ENCODE measurements at regions not wholly inside any gene's neighbourhood (a gene's known extent, or its start where the extent isn't known, plus 50 kb on each side); places are given as distances from the start of the nearest gene placed in this dataset.

DNA sequence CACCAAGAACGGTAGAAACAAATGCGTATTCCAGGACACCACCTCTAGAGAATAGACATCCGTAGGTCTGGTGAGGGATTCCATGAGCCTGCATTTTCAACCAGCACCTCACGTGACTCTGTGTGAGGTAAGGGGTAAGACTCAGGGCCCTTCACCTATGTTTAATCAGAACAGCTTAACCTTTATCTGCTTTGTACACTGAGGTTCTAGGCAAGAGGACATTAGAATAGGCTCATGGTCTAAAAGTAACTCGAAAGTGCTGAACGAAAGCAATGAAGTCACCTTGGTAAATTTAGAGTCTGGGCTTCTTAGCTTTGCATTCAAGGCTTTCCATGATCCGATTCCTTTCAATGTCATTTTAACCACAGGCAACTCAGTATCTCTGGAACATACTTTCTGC, 270.5 kb upstream of the CADM1 start:
- TF ChIP-seq TCF4 (CRISPR knock-in tag; IDR thresholded peaks at IDR 0.05; ENCODE audit: borderline replicate concordance) (no peak), ZNF565 (CRISPR knock-in tag; conservative IDR thresholded peaks at IDR 0.05; ENCODE audit: low read depth) (no peak), ISL1 (CRISPR knock-in tag; IDR thresholded peaks at IDR 0.05) (no peak), BACH2 (CRISPR knock-in tag; IDR thresholded peaks at IDR 0.05; ENCODE audit: borderline replicate concordance) (no peak), SNAI2 (CRISPR knock-in tag; IDR thresholded peaks at IDR 0.05) (no peak), ZNF8 (CRISPR knock-in tag; IDR thresholded peaks at IDR 0.05) (no peak), PPARA (CRISPR knock-in tag; IDR thresholded peaks at IDR 0.05; ENCODE audit: borderline replicate concordance) (no peak)
- TF ChIP-seq, protein P1, sequence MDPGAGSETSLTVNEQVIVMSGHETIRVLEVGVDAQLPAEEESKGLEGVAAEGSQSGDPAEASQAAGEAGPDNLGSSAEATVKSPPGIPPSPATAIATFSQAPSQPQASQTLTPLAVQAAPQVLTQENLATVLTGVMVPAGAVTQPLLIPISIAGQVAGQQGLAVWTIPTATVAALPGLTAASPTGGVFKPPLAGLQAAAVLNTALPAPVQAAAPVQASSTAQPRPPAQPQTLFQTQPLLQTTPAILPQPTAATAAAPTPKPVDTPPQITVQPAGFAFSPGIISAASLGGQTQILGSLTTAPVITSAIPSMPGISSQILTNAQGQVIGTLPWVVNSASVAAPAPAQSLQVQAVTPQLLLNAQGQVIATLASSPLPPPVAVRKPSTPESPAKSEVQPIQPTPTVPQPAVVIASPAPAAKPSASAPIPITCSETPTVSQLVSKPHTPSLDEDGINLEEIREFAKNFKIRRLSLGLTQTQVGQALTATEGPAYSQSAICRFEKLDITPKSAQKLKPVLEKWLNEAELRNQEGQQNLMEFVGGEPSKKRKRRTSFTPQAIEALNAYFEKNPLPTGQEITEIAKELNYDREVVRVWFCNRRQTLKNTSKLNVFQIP (CRISPR knock-in tag; IDR thresholded peaks at IDR 0.05; ENCODE audit: borderline replicate concordance, low read depth), result no peak
- TF ChIP-seq, protein P2, sequence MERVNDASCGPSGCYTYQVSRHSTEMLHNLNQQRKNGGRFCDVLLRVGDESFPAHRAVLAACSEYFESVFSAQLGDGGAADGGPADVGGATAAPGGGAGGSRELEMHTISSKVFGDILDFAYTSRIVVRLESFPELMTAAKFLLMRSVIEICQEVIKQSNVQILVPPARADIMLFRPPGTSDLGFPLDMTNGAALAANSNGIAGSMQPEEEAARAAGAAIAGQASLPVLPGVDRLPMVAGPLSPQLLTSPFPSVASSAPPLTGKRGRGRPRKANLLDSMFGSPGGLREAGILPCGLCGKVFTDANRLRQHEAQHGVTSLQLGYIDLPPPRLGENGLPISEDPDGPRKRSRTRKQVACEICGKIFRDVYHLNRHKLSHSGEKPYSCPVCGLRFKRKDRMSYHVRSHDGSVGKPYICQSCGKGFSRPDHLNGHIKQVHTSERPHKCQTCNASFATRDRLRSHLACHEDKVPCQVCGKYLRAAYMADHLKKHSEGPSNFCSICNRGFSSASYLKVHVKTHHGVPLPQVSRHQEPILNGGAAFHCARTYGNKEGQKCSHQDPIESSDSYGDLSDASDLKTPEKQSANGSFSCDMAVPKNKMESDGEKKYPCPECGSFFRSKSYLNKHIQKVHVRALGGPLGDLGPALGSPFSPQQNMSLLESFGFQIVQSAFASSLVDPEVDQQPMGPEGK (CRISPR knock-in tag; IDR thresholded peaks at IDR 0.05; ENCODE audit: borderline replicate concordance), result no peak
- TF ChIP-seq, protein P3, sequence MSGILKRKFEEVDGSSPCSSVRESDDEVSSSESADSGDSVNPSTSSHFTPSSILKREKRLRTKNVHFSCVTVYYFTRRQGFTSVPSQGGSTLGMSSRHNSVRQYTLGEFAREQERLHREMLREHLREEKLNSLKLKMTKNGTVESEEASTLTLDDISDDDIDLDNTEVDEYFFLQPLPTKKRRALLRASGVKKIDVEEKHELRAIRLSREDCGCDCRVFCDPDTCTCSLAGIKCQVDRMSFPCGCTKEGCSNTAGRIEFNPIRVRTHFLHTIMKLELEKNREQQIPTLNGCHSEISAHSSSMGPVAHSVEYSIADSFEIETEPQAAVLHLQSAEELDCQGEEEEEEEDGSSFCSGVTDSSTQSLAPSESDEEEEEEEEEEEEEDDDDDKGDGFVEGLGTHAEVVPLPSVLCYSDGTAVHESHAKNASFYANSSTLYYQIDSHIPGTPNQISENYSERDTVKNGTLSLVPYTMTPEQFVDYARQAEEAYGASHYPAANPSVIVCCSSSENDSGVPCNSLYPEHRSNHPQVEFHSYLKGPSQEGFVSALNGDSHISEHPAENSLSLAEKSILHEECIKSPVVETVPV (CRISPR knock-in tag; IDR thresholded peaks at IDR 0.05), result no peak
- ATAC-seq, result no peak

DNA sequence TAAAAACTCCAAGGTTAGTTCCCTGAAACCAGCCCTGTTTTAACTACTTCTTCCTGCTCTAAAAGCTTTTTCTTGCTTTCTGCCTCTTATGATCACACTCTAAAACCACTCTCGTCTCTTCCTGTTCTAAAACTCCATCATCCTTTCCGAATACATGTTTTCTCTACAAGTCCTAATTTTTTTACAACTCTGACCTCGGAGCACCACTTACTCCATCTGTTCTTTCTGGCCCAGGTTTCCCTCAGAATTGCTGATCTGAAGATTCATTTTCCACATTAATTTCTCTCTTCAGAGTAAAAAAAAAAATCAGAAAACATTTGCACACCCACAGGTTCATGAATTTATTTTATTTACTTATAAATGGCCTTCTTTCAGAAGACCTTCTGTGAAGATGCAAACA, 265.7 kb upstream of the CADM1 start:
- no peak for ATAC-seq

DNA sequence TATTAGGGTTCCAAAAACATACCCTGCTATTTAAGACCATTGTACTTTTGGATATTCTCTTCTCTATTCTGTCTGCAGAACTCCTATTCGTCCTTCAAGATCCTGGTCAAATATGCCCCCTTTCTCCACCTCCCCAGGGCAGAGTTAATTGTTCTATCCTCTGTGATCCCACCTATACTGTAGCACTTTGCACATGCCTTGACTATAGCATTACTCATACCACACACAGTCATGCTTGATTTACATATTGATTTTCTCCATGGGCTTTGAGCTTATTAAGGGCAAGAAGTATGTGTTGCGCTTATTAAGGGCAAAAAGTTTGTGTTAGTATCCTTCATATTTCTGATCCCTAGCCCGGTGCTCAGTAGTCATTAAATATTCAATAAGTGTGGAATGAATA, 263.7 kb upstream of the CADM1 start:
- no peak for ATAC-seq
- TF ChIP-seq, protein P2 (CRISPR knock-in tag; IDR thresholded peaks at IDR 0.05; ENCODE audit: borderline replicate concordance), result no peak
- TF ChIP-seq, protein P1 (CRISPR knock-in tag; IDR thresholded peaks at IDR 0.05; ENCODE audit: borderline replicate concordance, low read depth), result no peak
- TF ChIP-seq RARB (CRISPR knock-in tag; IDR thresholded peaks at IDR 0.05), result no peak
- no peak for TF ChIP-seq ZNF565 (CRISPR knock-in tag; conservative IDR thresholded peaks at IDR 0.05; ENCODE audit: low read depth)
- TF ChIP-seq ARNTL (CRISPR knock-in tag; IDR thresholded peaks at IDR 0.05; ENCODE audit: borderline replicate concordance, low read depth), result no peak
- no peak for TF ChIP-seq CSDC2 (CRISPR knock-in tag; IDR thresholded peaks at IDR 0.05)
- TF ChIP-seq ZNF70 (CRISPR knock-in tag; IDR thresholded peaks at IDR 0.05), result no peak
- TF ChIP-seq ISL1 (CRISPR knock-in tag; IDR thresholded peaks at IDR 0.05), result no peak
- no peak for TF ChIP-seq GLIS3 (CRISPR knock-in tag; IDR thresholded peaks at IDR 0.05)
- TF ChIP-seq, protein P4, sequence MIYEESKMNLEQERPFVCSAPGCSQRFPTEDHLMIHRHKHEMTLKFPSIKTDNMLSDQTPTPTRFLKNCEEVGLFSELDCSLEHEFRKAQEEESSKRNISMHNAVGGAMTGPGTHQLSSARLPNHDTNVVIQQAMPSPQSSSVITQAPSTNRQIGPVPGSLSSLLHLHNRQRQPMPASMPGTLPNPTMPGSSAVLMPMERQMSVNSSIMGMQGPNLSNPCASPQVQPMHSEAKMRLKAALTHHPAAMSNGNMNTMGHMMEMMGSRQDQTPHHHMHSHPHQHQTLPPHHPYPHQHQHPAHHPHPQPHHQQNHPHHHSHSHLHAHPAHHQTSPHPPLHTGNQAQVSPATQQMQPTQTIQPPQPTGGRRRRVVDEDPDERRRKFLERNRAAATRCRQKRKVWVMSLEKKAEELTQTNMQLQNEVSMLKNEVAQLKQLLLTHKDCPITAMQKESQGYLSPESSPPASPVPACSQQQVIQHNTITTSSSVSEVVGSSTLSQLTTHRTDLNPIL (CRISPR knock-in tag; IDR thresholded peaks at IDR 0.05; ENCODE audit: low read depth), result no peak
- TF ChIP-seq OSR1 (CRISPR knock-in tag; IDR thresholded peaks at IDR 0.05), result no peak
- TF ChIP-seq ZFP3 (CRISPR knock-in tag; IDR thresholded peaks at IDR 0.05), result no peak
- TF ChIP-seq SNAI2 (CRISPR knock-in tag; IDR thresholded peaks at IDR 0.05), result no peak
- TF ChIP-seq ZFP30 (CRISPR knock-in tag; IDR thresholded peaks at IDR 0.05), result no peak
- no peak for TF ChIP-seq TOX (CRISPR knock-in tag; IDR thresholded peaks at IDR 0.05; ENCODE audit: borderline replicate concordance)
- no peak for TF ChIP-seq ESRRG (CRISPR knock-in tag; IDR thresholded peaks at IDR 0.05)
- TF ChIP-seq BACH2 (CRISPR knock-in tag; IDR thresholded peaks at IDR 0.05; ENCODE audit: borderline replicate concordance), result no peak

More for the DNA sequence above, 265.7 kb upstream of the CADM1 start:
- TF ChIP-seq TCF4 (CRISPR knock-in tag; IDR thresholded peaks at IDR 0.05; ENCODE audit: borderline replicate concordance) (no peak), GLIS3 (CRISPR knock-in tag; IDR thresholded peaks at IDR 0.05) (no peak), SNAI2 (CRISPR knock-in tag; IDR thresholded peaks at IDR 0.05) (no peak), OSR1 (CRISPR knock-in tag; IDR thresholded peaks at IDR 0.05) (no peak), ISL1 (CRISPR knock-in tag; IDR thresholded peaks at IDR 0.05) (no peak), ZNF565 (CRISPR knock-in tag; conservative IDR thresholded peaks at IDR 0.05; ENCODE audit: low read depth) (no peak), ESRRG (CRISPR knock-in tag; IDR thresholded peaks at IDR 0.05) (no peak), BACH2 (CRISPR knock-in tag; IDR thresholded peaks at IDR 0.05; ENCODE audit: borderline replicate concordance) (no peak), ZNF70 (CRISPR knock-in tag; IDR thresholded peaks at IDR 0.05) (no peak)
- TF ChIP-seq, protein P3 (CRISPR knock-in tag; IDR thresholded peaks at IDR 0.05), result no peak
- TF ChIP-seq, protein P1 (CRISPR knock-in tag; IDR thresholded peaks at IDR 0.05; ENCODE audit: borderline replicate concordance, low read depth), result no peak
